ENCODE measurements at regions not wholly inside any gene's neighbourhood (a gene's known extent, or its start where the extent isn't known, plus 50 kb on each side); places are given as distances from the start of the nearest gene placed in this dataset.
"Not testable (repeated sequence)": the region's sequence is repeated elsewhere in the genome, so short reads cannot be mapped to it uniquely, and the experiment has no call there.

GRCh38 chr9:22225856-22226255, 216.8 kb upstream of the CDKN2B start:
- DNase-seq, result not testable (repeated sequence)

- no peak for DNase-seq
Measured at GRCh38 chr9:22227986-22228385, 218.6 kb upstream of the DMRTA1 start.

- DNase-seq, result no peak
Measured at GRCh38 chr9:22228542-22228941, 218.1 kb upstream of the DMRTA1 start.

- no peak for DNase-seq
Measured at GRCh38 chr9:22229069-22229468, 217.6 kb upstream of the DMRTA1 start.

DNA sequence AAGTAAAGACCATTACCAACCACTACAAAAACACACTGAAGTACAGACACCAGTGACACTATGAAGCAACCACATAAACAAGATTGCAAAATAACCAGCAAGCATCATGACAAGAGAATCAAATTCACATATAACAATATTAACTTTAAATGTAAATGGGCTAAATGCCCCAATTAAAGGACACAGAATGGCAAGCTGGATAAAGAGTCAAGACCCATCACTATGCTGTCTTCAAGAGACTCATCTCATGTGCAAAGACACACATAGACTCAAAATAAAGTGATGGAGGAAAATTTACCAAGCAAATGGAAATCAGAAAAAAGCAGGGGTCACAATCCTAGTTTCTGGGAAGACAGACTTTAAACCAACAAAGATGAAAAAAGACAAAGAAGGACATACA, 215.3 kb upstream of the DMRTA1 start:
- not testable (repeated sequence) for DNase-seq

GRCh38 chr9:22232971-22233370, 213.7 kb upstream of the DMRTA1 start:
- no peak for DNase-seq

GRCh38 chr9:22237497-22238363, 208.9 kb upstream of the DMRTA1 start:
- no peak for DNase-seq

- DNase-seq, result no peak
Measured at GRCh38 chr9:22238809-22239684, 207.6 kb upstream of the DMRTA1 start.

- DNase-seq, result no peak
Measured at GRCh38 chr9:22240619-22241018, 206.0 kb upstream of the DMRTA1 start.

- no peak for DNase-seq
Measured at GRCh38 chr9:22241024-22241423, 205.6 kb upstream of the DMRTA1 start.

GRCh38 chr9:22241611-22242010, 205.0 kb upstream of the DMRTA1 start:
- DNase-seq, result no peak

- peak; percentile 40 for DNase-seq
Measured at GRCh38 chr9:22244139-22245011, 202.2 kb upstream of the DMRTA1 start.

DNA sequence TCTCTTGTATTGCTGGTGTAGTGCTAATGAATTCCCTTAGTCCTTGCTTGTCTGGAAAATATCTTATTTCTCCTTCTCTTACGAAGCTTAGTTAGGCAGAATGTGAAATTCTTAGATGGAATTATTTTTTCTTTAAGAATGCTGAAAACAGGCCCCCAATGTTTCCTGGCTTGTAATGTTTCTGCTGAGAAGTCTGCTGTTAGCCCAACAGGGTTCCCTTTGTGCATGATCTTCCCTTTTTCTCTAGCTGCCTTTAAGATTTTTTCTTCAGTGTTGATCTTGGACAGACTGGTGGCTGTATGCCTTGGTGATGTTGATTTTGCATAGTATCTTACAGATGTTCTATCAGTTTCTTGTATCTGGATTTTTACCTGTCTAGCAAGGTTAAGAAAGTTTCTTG, 191.3 kb upstream of the DMRTA1 start:
- no peak for DNase-seq

DNA sequence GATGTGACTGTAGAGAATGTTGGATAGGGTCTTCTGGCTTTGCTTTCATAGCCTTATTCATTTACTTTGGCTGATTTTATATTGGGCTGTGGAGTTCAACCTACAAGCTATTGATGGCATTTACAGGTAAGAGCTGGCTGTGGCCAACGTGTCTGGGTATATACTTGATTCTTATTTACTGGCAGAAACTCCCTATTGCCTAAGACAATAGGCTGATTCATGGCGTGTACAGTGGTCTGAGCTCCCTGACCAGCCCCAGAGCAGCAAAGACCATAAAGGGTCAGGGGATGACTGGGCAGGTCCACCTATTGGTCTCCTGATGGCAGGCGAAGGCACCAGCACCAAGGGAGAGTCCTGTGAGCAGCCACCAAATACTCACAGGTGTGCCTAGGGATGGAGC, 190.2 kb upstream of the DMRTA1 start:
- DNase-seq, result no peak

- no peak for DNase-seq
Measured at GRCh38 chr9:22257026-22257816, 189.4 kb upstream of the DMRTA1 start.

DNA sequence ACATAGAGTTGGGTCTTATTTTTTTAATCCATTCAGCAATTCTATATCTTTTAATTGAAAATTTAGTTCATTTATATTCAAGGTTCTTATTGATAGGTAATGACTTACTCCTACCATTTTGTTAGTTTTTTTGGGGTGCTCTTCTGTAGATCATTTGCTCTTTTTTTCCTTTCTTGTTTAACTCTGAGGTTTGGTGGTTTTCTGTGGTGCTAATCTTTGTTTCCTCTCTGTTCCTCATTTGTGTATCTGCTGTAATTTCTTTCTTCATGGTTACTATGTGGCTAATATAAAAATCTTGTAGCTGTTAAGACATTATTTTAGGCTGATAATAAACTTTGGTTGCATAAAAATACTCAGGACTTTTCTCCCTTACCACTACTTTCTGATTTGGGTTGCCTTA, 181.6 kb upstream of the DMRTA1 start:
- DNase-seq, result no peak

DNA sequence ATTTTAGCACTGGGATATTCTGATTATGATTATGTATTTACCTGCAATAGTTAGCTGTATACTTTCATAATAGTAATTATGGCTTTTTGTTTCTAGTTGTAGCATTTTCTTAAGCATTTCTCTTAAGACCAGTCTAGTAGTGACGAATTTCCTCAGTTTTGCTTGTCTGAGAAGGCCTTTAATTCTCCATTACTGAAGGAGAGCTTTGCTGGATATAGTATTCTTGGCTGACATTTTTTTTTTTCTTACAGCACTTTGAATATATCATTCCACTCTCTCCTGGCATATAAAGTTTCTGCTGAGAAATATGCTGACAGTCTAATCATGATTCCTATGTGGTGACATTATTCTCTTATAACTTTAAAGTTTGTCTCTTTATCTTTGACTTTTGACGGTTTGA, 181.1 kb upstream of the DMRTA1 start:
- DNase-seq, result no peak

- DNase-seq, result no peak
Measured at GRCh38 chr9:22274477-22274876, 172.1 kb upstream of the DMRTA1 start.

- DNase-seq, result no peak
Measured at GRCh38 chr9:22278426-22278825, 168.2 kb upstream of the DMRTA1 start.

DNA sequence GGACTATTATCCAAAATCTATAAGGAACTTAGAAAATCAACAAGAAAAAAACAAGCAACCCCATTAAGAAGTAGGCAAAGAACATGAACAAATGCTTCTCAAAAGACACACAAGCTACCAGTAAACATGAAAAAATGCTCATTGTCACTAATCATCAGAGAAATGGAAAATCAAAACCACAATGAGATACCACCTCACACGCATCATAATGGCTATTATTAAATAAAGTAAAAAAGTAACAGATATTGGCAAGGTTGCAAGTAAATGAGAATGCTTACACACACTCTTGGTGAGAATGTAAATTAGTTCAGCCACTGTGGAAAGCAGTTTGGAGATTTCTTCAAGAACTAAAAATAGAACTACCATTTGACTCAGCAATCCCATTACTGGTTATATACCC, 167.0 kb upstream of the DMRTA1 start:
- DNase-seq, result no peak

DNA sequence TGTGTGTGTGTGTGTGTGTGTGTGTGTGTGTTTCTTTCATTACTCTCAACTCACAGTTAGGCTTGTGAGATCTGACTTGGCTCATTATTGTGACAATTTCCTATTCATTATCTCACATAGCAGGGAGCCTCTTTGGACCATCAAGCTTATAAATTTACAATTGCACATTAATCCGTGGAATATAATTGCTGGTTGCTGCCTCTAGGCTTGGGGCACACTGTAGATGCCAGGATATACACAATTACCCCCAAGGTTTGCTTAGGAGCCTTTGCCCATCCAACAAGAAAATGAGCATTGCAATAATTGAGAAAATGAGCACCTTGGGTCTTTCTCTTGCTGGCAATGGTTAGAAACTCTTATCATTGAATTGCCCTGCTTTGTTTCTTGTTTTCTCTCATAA, 161.6 kb upstream of the DMRTA1 start:
- peak; percentile 40 for DNase-seq

DNA sequence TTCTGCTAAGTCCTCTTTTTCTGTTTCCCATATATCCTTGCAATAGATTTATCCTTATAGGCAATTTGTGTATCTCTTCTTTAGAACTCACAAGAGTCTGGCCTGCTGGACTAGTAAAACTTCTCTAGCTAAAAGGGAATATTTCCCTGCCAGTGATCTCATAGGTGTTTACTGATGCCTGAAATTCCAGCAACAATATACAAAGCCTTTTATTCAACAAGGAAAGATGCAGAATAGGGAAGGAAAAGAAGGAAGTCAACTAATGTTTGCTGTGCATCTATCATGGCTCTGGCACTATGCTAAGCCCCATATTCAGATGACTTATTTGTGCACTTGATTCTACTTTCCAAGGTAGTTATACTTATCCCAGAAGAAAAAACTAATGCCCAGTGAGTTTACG, 160.0 kb upstream of the DMRTA1 start:
- DNase-seq, result no peak

Data from NCI-H2081 treated with DMSO at 0.1 percent for 48 hours (cell line).